ENCODE measurements at regions not wholly inside any gene's neighbourhood (a gene's known extent, or its start where the extent isn't known, plus 50 kb on each side); places are given as distances from the start of the nearest gene placed in this dataset.

DNA sequence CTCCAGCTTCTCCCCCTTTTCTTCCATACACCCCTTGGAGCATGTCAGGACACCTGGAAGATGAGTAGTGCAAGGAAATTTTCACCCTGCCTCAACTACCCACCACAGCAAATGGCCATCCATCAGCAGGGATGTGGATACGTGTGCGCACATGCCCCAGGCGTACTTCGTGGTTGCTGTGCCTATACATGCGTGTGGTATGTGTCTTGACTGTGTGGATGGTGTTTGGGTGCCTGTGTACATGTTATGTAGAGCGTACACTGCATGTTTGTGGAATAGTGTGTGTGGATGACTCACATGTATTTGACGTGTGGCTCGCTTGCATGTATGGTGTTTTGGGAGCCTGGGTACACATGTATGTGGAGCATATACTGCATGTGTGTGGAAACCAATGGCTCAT lies 158.5 kb downstream of the RRAGC start:
- DNase-seq (ENCODE audit: extremely low spot score, unreplicated experiment) = no peak
- Mint-ChIP-seq H3K27ac (ENCODE audit: unreplicated experiment) (no peak overlapping the region), H3K27me3 (ENCODE audit: unreplicated experiment) (peaks cover 27% of the 10 kb centered on the region), H3K9me3 (ENCODE audit: unreplicated experiment) (peaks cover 7% of the 10 kb centered on the region), H3K36me3 (ENCODE audit: unreplicated experiment) (no peaks in the 10 kb centered on the region), H3K4me3 (ENCODE audit: unreplicated experiment) (no peak overlapping the region), H3K4me1 (ENCODE audit: unreplicated experiment) (no peaks in the 10 kb centered on the region)
- TF ChIP-seq, protein P1, sequence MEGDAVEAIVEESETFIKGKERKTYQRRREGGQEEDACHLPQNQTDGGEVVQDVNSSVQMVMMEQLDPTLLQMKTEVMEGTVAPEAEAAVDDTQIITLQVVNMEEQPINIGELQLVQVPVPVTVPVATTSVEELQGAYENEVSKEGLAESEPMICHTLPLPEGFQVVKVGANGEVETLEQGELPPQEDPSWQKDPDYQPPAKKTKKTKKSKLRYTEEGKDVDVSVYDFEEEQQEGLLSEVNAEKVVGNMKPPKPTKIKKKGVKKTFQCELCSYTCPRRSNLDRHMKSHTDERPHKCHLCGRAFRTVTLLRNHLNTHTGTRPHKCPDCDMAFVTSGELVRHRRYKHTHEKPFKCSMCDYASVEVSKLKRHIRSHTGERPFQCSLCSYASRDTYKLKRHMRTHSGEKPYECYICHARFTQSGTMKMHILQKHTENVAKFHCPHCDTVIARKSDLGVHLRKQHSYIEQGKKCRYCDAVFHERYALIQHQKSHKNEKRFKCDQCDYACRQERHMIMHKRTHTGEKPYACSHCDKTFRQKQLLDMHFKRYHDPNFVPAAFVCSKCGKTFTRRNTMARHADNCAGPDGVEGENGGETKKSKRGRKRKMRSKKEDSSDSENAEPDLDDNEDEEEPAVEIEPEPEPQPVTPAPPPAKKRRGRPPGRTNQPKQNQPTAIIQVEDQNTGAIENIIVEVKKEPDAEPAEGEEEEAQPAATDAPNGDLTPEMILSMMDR (IDR thresholded peaks at IDR 0.05) = no peak

DNA sequence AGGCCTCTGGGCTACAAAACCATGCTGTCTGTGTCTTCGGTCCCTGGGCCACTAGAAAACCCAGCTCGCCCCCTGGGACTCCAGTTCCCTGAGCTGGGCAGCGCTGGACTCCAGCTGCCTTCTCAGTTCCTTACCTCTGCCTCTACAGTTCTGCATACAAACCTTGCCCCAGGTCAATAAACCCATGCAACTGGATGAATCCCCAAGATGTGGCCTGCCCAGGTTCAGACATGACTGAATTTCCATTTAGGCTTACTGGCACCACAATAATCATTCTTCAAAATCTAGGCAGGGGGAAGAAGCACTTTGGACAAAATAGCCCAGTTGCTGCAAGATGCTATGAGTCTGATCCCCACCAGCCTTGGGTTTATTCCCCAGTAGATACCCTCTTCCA lies 159.5 kb downstream of the RRAGC start:
- Mint-ChIP-seq H3K4me1 (ENCODE audit: unreplicated experiment) (no peaks in the 10 kb centered on the region), H3K4me3 (ENCODE audit: unreplicated experiment) (no peak overlapping the region), H3K36me3 (ENCODE audit: unreplicated experiment) (no peaks in the 10 kb centered on the region), H3K27ac (ENCODE audit: unreplicated experiment) (no peak overlapping the region), H3K27me3 (ENCODE audit: unreplicated experiment) (peaks cover 28% of the 10 kb centered on the region), H3K9me3 (ENCODE audit: unreplicated experiment) (no peaks in the 10 kb centered on the region)
- TF ChIP-seq, protein P1 (IDR thresholded peaks at IDR 0.05) = no peak
- no peak for DNase-seq (ENCODE audit: extremely low spot score, unreplicated experiment)

DNA sequence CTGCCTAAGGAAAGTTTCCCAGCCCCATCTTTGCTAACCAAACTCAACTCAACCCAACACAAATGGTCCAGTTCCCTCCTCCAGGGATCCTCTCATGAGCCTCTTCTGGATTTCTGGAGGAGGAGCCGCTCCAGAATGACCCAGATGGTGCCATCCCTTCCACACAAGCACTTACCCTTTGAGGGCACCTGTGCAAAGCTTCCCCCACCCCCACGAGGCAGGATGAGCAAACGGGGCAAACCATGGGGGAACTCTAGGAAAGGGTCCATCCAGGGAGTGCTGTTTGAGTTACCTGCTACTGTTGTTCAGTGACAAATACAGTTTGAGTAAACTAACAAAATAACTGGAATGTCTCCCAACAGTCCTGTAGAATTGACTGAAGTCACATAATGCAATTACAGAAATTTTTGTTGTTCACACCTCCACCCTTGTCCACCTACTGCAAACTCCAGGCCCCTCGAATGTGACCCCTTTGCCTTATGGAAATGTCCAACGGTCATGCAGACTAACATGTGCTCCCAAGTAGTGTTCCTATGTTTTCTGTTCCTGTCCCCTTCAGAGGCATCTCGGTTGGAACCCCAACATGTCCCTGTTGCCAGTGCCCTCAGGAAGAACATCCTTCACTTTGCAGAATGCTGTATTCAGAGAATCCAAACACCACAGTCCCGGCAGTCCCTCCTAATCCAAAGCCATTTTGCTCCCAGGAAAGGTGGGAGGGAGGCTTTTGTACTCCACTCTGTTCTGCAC lies 160.1 kb downstream of the RRAGC start:
- H3K4me1 Mint-ChIP-seq (ENCODE audit: unreplicated experiment) = no peaks in the 10 kb centered on the region
- no peak overlapping the region for H3K4me3 Mint-ChIP-seq (ENCODE audit: unreplicated experiment)

DNA sequence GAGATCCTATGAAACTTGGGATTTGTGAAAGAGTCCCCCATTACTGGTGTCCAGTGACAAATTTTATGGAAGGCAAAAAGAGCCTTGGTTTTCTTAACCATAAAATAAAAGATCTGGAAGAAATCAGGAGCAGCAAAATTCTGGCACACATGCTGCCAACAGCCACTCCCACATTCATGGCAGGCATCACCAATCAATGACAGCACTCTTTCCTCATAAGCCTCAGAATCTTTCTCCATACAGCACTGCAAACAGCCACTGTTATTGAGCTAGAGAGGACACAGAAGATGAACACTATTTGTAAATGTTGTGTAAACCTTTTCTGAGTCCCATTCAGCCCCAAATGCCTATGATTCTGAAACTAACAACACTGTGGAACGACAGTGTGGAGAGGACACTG lies 162.2 kb downstream of the RRAGC start:
- no peak overlapping the region for H3K27ac Mint-ChIP-seq (ENCODE audit: unreplicated experiment)
- no peaks in the 10 kb centered on the region for H3K36me3 Mint-ChIP-seq (ENCODE audit: unreplicated experiment)
- H3K9me3 Mint-ChIP-seq (ENCODE audit: unreplicated experiment) = no peaks in the 10 kb centered on the region
- peaks cover 21% of the 10 kb centered on the region for H3K27me3 Mint-ChIP-seq (ENCODE audit: unreplicated experiment)
- TF ChIP-seq, protein P1 (IDR thresholded peaks at IDR 0.05) = no peak
- peak; percentile 10 for DNase-seq (ENCODE audit: extremely low spot score, unreplicated experiment)
- H3K4me3 Mint-ChIP-seq (ENCODE audit: unreplicated experiment) = no peak overlapping the region
- H3K4me1 Mint-ChIP-seq (ENCODE audit: unreplicated experiment) = no peaks in the 10 kb centered on the region

More for the DNA sequence above, 160.1 kb downstream of the RRAGC start:
- Mint-ChIP-seq H3K36me3 (ENCODE audit: unreplicated experiment) (no peaks in the 10 kb centered on the region), H3K27ac (ENCODE audit: unreplicated experiment) (no peak overlapping the region), H3K9me3 (ENCODE audit: unreplicated experiment) (no peaks in the 10 kb centered on the region), H3K27me3 (ENCODE audit: unreplicated experiment) (peaks cover 24% of the 10 kb centered on the region)
- no peak for DNase-seq (ENCODE audit: extremely low spot score, unreplicated experiment)
- TF ChIP-seq, protein P1 (IDR thresholded peaks at IDR 0.05) = no peak

DNA sequence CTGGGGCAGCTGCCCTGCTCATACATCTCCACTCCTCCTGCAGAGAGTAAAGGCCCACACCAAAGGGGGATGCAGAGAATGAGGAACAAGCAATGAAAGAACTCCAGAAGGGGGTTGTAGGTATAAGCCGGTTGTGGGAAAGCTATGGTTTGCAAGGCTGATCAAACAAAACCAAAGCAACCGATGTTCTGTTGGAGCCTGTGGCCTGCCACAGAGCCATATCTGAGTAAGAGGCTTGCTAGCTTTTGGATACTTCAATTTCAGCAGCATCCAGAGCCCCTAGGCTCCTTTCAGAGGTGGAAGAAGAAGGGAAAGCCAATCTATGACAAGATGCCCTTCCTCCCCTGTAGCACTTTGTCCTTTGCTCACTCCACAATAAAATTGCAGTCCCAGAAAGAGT lies 163.2 kb downstream of the RRAGC start:
- H3K4me3 Mint-ChIP-seq (ENCODE audit: unreplicated experiment) = no peak overlapping the region
- H3K27me3 Mint-ChIP-seq (ENCODE audit: unreplicated experiment) = peaks cover 24% of the 10 kb centered on the region
- H3K36me3 Mint-ChIP-seq (ENCODE audit: unreplicated experiment) = no peaks in the 10 kb centered on the region
- TF ChIP-seq, protein P1 (IDR thresholded peaks at IDR 0.05) = no peak
- no peaks in the 10 kb centered on the region for H3K9me3 Mint-ChIP-seq (ENCODE audit: unreplicated experiment)
- H3K27ac Mint-ChIP-seq (ENCODE audit: unreplicated experiment) = no peak overlapping the region
- no peaks in the 10 kb centered on the region for H3K4me1 Mint-ChIP-seq (ENCODE audit: unreplicated experiment)
- DNase-seq (ENCODE audit: extremely low spot score, unreplicated experiment) = peak; percentile 67

Measured in osteocyte (in vitro differentiated cells).